Limb (tissue), 2 donors: ENCODE measurements at regions not wholly inside any gene's neighbourhood (a gene's known extent, or its start where the extent isn't known, plus 50 kb on each side); places are given as distances from the start of the nearest gene placed in this dataset.

Source experiments
- DNase-seq, 2 donors: peaks; one replicate each; pipeline ENCODE4 v3.0.0-alpha.2; 2016; ENCODE audit errors: extremely low spot score in 2 of 2

DNA sequence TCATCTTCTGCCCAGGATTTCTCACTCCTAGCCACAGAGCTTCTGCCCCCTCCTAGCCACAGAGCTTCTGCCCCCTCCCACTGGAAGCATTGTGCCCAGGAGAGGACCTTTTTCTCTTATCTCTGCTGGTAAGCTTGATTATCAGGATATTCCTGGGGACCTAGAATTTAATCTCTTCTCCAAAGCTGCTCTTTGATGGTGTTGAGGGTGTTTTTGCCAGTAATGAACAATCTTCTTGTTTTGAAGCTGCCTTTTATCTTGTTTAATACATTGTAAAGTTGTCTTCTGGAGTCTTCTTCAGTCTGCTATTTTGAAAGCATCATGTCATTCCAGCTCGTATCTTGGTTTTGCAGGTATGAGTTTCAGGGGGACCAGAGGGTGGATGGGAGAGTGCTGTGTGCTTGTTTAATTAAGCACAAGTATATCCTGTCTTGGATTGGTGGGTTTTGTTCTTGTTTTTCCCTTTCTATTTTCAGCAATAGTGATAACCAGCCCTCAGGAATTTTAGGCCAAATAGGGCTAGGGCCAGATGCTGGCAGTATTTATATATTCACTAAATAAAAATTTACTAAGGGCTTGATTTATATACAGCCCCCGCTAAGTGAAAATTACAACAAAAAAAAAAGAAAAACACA is 214.0 kb upstream of the DMRT1 start:
- no peak for DNase-seq

DNA sequence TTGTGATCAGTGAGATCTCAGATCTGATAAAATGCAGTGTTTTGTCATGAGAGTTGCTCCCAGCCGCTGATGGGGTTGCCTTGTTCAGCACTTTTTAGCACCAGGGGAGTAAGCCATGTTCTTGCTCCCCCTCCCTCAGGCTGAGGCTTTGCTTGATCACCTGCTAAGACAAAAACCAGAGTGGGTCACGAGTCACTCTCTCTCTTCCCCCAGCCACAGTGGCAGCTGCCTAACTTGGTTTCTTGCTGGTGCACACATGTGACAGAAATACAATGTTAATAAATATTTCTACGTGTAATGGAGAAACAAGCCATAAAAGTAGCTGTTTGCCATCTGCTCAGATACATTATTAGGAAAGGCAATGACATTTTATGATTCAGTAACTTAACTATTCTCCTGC is 212.4 kb upstream of the DMRT1 start:
- DNase-seq: no peak

DNA sequence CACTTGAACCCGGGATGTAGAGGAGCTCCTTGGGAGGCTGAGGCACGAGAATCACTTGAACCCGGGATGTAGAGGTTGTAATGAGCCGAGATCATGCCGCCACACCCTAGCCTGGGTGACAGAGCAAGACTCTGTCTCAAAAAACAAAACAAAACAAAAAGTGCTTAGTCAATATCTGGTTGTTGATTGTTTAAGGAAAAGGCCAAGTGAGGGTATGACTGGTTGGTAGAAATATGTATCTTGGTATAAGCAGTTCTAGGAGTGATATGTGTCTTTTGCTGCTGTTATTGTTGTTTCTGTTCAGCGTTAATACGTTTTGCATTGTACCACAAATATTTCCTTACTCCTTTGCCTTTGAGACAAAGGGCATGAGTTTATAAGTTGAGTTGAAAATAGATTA is 210.7 kb upstream of the DMRT1 start:
- no peak for DNase-seq

DNA sequence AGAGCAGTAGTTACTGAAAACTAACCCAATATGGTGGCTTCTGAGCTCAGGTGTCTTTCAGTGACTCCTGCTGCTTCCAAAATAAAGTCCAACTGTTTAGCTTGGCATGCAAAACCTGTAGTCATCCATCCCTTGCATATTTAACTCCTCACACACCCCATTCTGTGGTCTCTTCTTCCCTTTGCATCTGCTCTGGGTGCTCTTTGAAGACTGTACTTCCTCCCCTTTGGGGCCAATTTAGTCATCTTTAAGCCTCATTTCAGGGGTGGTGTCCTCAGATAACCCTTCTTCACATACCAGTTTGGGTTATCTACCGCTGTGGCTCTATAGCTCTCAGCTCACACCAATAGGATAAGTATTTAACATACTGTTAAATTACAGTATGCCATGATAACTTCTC is 209.9 kb upstream of the DMRT1 start:
- DNase-seq: no peak

DNA sequence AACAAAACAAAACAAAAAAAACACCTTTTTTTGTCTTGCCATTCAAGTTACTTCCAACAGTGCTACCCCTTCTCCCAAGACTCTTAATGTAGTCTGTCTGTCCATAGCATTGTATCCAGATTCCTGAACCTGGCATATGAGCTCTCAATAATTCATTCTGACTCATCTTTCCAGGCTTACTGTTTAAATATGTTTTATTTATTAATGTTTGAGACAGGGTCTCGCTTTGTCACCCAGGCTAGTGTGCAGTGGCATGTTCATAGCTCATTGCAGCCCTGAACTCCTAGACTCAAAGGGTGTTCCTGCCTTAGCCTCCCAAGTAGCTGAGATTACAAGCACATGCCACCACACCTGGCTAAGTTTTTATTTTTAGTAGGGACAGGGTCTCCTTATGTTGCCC is 208.0 kb upstream of the DMRT1 start:
- DNase-seq: no peak

DNA sequence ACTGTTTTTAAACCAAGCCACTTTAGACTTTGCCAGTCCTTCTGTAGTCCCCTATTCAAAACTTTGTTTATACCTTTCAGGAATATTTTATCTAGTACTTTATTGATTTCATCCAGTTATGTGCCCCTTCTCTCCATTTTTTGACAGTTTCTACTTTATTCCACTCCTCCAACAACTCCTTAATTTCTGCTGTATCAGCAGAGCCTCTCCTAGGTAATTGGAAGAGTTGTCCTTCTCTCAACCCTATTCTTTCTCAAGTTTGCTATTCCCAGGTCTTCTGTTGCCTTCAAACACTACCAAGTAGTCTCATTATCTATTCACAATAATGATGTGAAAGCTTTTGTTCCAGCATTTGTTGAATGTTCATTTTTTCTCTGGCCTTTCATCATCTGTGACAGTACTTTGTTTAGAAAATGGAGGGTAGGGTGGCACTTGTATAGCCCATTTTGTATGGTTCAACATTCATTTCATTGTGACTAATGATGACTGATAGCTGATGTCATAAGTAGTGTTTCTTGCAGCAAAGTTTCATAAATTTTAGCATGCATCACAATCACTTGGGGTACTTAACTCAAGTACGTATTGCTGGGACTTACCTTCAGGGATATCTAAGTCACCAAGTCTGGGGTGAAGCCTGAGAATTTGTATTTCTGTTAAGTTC is 204.4 kb upstream of the DMRT1 start:
- no peak for DNase-seq

DNA sequence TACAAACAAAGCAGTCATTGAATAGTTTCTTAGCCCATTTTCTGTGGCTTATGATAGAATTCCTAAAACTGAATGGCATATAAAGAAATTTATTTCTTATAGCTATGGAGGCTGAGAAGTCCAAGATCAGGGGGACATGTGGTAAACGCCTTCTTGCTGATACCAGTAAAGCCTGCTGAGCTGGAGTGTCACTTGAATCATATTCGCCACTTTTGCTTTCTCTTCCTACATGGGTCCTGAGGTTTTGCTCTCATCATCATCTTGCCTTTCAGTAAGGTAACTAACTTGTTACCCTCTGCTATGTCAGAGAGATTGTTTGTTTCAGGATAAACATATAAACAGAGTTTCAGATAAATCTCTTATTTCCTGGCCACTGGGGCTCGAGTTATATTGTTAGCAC is 203.3 kb upstream of the DMRT1 start:
- DNase-seq: no peak

DNA sequence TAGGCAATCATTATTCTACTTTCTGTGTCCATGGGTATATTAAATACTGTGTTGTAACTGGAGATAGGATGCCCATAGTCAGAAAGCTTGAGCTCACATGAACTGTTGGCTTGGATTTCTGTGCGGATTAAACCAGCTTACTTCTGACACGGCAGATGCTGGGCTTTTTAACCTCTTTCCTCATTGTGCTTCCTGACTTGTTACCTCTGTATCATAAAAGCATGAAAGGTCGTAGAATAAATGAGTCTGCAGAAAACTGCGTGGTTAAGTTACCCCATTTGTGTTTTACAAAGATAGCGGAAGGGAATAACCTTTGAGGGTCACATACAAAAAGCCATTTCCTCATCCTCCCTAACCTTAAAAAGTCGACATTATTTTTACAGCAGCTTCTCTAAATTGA is 199.5 kb upstream of the DMRT1 start:
- DNase-seq: no peak

DNA sequence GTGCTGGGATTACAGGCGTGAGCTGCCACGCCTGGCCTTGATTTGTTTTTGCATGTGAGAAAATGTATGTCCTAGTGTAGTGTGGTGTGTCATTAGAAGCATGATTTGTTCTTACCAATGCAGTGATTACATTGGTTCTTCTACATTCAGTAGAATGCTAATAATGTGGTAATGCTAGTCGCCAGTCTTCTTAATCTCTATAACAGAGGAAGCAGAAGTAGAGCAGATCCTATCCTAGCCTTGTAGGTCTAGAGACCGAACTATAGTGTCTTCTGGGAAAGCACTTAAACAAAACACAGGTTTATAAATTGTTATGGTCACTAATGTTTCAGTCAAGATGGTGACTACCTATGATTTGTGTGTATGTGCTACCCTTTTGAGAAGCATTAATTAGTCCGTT is 197.5 kb upstream of the DMRT1 start:
- no peak for DNase-seq

DNA sequence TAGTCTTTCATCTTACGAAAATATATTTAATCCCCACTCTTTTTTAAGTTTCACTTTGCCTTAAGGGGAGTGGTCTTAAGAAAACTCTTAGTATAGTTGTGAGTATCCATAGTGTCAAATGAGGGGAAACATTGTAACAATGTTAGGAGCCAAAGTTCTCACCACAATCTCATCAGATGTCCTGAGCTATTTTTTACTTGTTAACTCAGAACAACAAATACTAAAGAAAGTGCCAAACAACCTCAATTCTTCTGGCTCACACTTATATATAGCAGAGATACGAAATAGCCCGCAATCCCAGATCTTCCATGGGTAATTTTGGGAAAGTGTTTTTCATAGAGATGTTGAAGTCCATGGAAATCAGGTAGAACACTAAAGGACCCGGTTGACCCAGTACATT is 194.0 kb upstream of the DMRT1 start:
- no peak for DNase-seq

DNA sequence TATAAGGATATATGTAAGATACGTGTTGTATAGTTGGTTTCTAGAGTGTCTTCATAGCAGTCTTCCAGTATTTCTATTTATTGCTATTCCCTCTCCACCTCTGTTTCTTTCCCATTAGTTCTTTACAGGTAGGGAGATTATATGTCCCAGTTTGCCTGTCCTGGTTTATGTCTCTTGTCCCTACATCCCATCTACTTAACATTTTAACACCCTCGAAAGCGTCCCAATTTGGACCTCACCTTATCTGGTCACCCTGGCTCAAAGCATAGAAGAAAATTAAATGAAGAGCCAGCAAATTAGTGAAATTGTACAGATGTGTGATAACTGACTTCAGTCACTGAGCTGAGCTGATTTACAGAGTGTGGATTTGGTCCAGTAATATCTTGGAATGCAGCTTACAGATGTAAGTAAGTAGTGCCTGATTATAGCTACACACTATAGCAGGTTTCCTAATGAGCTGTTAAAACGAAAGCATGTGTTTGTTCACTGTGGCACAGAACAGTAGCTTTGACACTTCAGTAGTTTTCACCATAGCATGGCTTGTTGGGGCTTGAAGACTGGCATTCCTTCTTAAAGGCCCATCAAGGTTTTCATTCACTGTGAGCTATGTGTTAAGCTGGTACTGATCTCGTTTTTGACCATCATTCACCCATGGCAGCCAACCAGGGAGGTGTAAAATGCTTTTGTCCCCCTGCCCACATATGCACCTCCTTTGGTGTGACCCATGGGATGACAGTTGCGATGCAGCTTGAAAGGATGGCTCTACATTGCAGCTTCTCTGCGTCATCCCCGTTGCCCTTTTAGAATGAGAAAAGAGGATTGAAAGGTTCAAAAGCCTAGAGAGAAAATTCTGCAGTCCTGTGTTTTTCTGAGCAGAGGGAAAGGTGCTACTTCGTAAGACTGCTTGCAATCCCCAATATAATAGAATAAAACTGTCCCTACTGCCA is 192.1 kb upstream of the DMRT1 start:
- DNase-seq: no peak

DNA sequence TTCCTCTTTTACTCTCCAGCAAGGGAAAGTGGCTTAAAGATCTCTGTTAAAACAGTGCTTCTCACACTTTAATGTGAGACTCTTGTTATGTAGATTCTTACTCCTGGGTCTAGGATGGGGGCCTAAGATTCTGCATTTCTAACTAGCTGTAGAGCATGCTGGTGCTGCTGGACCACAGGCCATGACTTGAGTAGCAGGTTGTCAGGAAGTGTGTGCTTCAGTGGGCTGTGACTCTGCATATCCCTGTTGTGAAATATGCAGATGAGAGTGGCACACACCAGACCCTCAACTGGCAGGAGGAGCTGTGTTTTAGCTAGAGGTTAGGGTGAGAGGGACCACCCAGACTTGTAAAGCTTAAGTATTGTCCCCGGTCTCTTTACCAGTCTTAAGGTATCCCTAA is 191.1 kb upstream of the DMRT1 start:
- DNase-seq: no peak

DNA sequence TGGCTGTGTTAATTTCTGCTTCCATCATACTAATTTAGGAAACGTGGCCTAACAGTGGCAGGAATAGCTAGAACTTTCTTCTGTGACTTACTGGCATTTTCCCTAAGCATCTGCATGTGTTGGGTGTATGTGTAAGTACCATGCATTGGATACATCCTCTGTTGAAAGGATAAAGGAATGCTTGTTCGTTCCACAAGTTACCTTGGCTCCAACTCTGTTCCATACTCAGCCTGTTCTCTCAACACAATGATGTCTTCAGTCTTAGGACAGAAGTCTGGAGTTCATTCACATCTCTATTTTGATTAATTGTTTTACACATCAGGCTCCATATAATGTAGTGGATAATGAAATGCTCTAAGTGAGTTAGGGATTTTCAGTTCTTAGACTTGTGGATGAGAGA is 190.1 kb upstream of the DMRT1 start:
- no peak for DNase-seq

DNA sequence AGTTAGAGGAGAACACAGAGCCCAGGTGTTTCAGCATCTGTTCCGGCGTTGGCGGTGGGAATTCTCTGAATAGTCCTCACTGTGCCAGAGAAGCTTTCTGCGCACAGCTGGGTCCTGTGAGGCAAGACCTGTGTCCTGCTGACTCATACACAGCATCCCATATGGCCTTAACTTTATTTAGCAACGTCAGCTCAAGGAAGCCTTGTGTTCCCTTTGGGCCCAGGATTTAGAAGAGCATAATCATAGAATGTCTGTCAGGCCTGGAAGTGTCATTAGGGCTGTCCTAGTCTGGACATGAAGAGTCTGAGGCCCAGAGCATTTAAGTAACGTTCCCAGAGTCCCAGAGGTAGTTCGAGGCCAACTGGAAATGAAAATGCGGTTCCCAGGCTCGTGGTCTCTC is 188.6 kb upstream of the DMRT1 start:
- DNase-seq: peak in 1 of 2 donors; percentile 44

DNA sequence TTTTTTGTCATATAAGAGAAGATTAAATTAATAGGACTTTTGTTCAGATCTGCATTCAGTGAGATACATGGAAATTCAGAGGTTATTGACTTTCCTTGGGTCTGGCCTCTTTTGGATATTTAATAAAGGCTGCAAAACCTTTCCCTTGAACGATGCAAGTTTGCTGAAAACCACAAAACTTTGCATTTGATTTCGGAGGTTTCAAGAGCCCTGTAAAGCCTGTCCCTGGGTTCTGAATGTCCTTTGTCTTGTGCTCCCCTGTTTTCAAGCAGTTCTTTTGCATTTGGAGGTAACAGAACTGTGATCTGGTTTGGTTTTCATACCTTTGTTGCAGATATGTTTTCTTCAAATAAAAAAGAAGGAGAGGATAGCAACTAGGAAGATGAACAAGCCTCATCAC is 188.1 kb upstream of the DMRT1 start:
- no peak for DNase-seq

DNA sequence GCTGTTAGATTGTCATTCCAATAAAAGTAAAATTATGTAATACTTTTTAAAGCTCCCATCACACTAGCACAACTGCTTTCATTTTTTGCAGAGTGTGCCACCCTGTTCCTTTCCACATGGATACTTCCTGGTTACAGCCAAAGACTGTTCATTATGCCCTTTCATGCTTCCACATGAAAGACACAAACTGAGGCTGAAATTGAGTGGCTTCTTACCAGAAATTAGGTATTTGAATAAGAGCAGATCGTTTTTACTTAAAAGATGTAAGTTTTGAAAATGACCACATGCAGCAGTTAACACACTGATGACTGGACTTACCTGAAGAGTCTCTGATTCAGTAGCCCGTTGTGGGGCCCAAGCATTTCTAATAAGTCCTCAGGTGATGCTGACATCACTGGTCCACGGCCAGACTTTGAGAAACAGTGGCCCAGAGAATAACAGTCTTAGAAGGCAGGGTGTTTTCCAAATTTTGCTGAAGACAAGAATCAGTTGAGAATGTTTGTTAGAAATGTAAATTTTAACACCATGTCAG is 187.6 kb upstream of the DMRT1 start:
- DNase-seq: no peak

DNA sequence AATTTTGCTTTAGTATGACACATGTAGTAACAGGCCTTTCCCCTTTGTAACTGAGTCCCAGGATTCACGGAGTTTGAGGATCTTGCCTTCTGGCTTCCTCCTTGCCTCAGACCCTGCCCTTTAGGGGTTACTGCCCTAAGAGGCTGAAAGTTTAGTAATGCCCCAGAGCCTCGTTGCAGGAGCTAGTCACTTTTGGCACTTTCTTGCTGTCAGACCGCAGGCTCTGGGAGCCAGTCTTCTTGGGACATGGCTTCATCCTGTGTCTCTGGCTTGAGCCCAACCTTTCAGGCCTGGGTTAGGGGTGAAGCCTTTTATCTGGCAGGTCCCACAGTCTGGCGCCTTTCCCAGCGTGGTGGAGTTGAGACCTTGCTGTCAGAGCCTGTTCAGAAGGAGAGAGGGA is 185.6 kb upstream of the DMRT1 start:
- DNase-seq: no peak

DNA sequence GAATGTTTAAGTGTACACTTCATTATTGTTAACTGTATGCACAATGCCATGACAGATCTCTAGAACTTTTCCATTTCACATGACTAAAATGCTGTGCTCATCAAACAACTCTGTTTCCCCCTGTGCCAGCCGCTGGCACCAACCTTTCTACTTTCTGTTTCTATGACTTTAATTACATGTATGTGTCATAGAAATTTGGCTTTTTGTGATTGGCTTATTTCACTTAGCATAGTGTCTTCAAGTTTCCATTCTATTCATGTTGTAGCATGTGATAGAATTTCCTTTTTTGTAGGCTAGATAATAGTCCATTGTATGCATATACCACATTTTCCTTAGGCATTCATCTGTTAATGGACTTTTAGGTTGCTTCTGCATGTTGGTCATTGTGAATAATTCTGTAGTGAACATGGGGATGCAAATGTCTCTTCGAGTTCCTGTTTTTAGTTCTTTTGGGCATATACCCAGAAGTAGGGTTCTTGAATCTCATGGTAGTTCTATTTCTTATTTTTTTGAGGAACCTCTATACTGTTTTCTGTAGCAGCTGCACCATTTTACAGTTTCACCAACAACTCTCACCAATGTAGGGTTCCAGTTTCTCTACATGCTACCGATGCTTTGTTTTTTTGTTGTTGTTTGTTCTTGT is 184.4 kb upstream of the DMRT1 start:
- no peak for DNase-seq

DNA sequence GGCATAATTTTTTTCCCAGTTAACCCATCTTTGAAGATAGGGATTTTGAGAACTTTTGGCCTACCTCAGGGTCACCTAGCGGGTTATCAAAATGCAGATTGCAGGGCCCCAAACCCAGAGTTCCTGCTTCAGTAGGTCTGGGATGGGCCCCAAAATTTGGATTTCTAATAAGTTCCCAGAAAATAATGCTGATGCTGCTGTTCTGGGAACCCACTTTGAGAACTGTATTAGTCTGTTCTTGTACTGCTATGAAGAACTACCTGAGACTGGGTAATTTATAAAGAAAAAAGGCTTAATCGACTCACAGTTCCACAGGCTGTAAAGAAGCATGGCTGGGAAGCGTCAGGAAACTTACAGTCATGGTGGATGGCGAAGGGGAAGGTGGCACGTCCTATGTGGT is 182.2 kb upstream of the DMRT1 start:
- DNase-seq: no peak

DNA sequence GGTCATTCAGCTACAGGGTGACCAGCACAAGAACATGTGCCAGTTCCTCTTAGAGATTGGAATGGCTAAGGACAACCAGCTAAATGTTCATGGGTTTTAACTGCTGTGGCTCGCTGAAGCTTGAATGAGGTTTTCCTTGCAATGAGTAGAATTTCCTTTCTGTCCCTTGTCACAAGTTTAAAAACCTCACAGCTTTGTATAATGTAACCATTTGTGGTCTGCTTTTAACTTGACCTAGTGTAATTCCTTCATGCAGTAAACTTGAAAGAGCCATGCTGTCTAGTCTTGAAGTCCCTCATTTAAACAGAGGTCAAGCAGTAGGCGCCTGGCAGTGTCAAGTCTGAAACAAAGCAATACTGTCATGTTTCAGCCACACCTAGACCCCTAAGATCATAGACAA is 181.3 kb upstream of the DMRT1 start:
- DNase-seq: no peak

DNA sequence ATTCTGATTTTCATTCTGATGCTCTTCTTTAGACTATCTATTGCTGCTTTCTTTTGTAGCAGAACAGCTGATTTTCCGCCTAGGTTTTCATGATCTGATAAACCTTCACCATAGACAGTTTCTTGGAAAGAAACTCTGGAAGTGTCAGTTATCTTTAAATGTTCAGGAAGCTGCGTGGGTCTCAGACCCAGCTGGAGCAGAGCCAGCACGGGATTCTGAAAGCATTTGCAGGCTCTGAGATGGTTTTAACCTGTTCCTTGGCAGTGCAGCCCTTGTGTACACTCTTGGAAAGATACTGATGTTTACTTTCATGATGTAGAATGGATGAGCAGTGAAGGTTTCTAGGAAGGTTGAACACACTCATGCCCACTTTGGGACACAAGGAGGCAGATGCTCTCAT is 178.0 kb upstream of the DMRT1 start:
- DNase-seq: no peak

DNA sequence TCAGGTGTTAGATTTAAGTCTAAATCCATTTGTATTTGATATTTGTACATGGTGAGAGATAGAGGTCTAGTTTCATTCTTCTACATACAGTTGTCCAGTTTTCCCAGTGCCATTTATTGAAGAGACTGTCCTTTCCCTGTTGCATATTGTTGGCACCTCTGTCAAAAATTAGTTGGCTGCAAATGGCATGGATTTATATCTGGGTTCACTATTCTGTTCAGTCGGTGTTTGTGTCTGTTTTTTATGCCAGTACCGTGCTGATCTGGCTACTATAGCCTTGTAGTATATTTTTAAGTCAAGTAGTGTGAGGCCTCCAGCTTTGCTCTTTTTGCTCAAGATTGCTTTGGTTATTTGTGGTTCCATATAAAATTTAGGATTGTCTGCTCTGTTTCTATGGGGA is 176.2 kb upstream of the DMRT1 start:
- no peak for DNase-seq
